Mesendoderm (in vitro differentiated cells): ENCODE measurements at regions not wholly inside any gene's neighbourhood (a gene's known extent, or its start where the extent isn't known, plus 50 kb on each side); places are given as distances from the start of the nearest gene placed in this dataset.

Source experiments
- DNase-seq: peaks from one replicate; pipeline ENCODE4 v3.0.0; 2013
- H2AK5ac ChIP-seq: 2 replicates; pipeline ENCODE4 v1.6.1; 2013; ENCODE audit warnings: low read length, inconsistent platforms
- H2BK120ac ChIP-seq: 2 replicates; pipeline ENCODE4 v1.6.1; 2013; ENCODE audit warnings: low read depth, mild to moderate bottlenecking, low read length, moderate library complexity, mixed read lengths
- H2BK15ac ChIP-seq: replicated peaks from 2 replicates; pipeline ENCODE4 v1.6.1; 2013; ENCODE audit warnings: low read depth, mild to moderate bottlenecking, moderate library complexity
- H2BK5ac ChIP-seq: 2 replicates; pipeline ENCODE4 v1.6.1; 2013; ENCODE audit warnings: low read length, inconsistent platforms
- H3K18ac ChIP-seq: 2 replicates; pipeline ENCODE4 v1.6.1; 2013; ENCODE audit warnings: mild to moderate bottlenecking, low read length, mixed read lengths
- H3K23ac ChIP-seq: one replicate; pipeline ENCODE4 v1.6.1; 2013; ENCODE audit warnings: low read length
- H3K27ac ChIP-seq: 2 replicates; pipeline ENCODE4 v1.5.1; 2013; ENCODE audit warnings: low read depth, mild to moderate bottlenecking, inconsistent platforms, low read length, moderate library complexity
- H3K27me3 ChIP-seq: 2 replicates; pipeline ENCODE4 v1.6.1; 2013; ENCODE audit warnings: low read length, control low read depth, mild to moderate bottlenecking, inconsistent platforms; ENCODE audit not compliant: insufficient read depth, poor library complexity
- H3K36me3 ChIP-seq: 2 replicates; pipeline ENCODE4 v1.6.1; 2013; ENCODE audit warnings: low read length, inconsistent platforms; ENCODE audit not compliant: control insufficient read depth, insufficient read depth
- H3K4ac ChIP-seq: one replicate; pipeline ENCODE4 v1.6.1; 2013; ENCODE audit warnings: low read depth, mild to moderate bottlenecking, low read length, moderate library complexity
- H3K4me1 ChIP-seq: 2 replicates; pipeline ENCODE4 v1.6.1; 2013; ENCODE audit warnings: low read depth, low read length, inconsistent platforms; ENCODE audit not compliant: control insufficient read depth
- H3K4me2 ChIP-seq: 2 replicates; pipeline ENCODE4 v1.6.1; 2013; ENCODE audit warnings: low read length
- H3K4me3 ChIP-seq: 2 replicates; pipeline ENCODE4 v1.5.1; 2013; ENCODE audit warnings: mild to moderate bottlenecking, low read length
- H3K56ac ChIP-seq: one replicate; pipeline ENCODE4 v1.6.1; 2013; ENCODE audit warnings: low read length
- H3K79me1 ChIP-seq: 2 replicates; pipeline ENCODE4 v1.6.1; 2013; ENCODE audit warnings: low read length, inconsistent platforms
- H3K79me2 ChIP-seq: 2 replicates; pipeline ENCODE4 v1.6.1; 2013; ENCODE audit warnings: mild to moderate bottlenecking, low read length; ENCODE audit not compliant: control insufficient read depth, insufficient read depth
- H3K9ac ChIP-seq: 2 replicates; pipeline ENCODE4 v1.6.1; 2013; ENCODE audit warnings: low read length, inconsistent platforms
- H4K5ac ChIP-seq: one replicate; pipeline ENCODE4 v1.6.1; 2013; ENCODE audit warnings: low read length
- H4K8ac ChIP-seq: one replicate; pipeline ENCODE4 v1.6.1; 2013; ENCODE audit warnings: low read depth, mild to moderate bottlenecking, control low read depth, low read length, moderate library complexity
- WGBS: extraction: QIAGEN DNeasy Blood & Tissue Kit; methylation state at CpG from one replicate; pipeline ENCODE4 v1.1.7; 2013; ENCODE audit warnings: low lambda C conversion rate, missing lambda C conversion rate; ENCODE audit not compliant: insufficient coverage; ENCODE audit errors: extremely low coverage; 5-methylcytosine and 5-hydroxymethylcytosine counted together

- no peak overlapping the region for H3K4ac ChIP-seq
- no peak overlapping the region for H4K8ac ChIP-seq
- no peak overlapping the region for H3K27ac ChIP-seq
- H3K4me1 ChIP-seq = no peaks in the 10 kb centered on the region
- H3K18ac ChIP-seq = no peak overlapping the region
- H2BK120ac ChIP-seq = no peak overlapping the region
- H3K4me2 ChIP-seq = no peak overlapping the region
- no CpG with 5 or more reads among the region's 2 CpGs for WGBS
- no peak for DNase-seq
- no peaks in the 10 kb centered on the region for H3K36me3 ChIP-seq
- no peak overlapping the region for H3K56ac ChIP-seq
- H2BK5ac ChIP-seq = no peak overlapping the region
- no peaks in the 10 kb centered on the region for H3K79me2 ChIP-seq
- no peak overlapping the region for H4K5ac ChIP-seq
- H3K4me3 ChIP-seq = no peak overlapping the region
- no peak overlapping the region for H2AK5ac ChIP-seq
- no peaks in the 10 kb centered on the region for H3K79me1 ChIP-seq
- no peak overlapping the region for H2BK15ac ChIP-seq
- no peak overlapping the region for H3K23ac ChIP-seq
- H3K9ac ChIP-seq = no peak overlapping the region
- H3K27me3 ChIP-seq = no peaks in the 10 kb centered on the region
These were observed 1358.5 kb downstream of the ROBO2 start for GRCh38 chr3:78398401-78398800.

DNA sequence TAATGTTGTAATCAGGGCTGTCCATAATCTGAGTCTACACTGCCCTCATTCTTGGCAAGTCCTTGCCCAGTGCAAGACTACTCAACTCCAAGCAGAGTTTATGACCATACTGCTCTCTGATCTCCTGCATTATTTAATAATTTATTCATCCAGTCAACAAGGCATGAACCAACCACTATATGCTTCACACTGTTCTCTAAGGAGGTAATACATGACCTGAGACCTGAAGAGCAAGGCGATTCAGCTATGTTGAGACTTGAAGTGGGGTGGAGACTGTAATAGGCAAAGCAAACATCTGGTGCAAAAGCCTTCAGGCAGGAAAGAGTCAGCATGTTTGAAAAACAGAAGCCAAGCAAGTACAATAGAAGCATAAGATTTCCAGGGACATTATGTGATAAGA lies 1362.8 kb downstream of the ROBO2 start:
- DNase-seq = no peak
- no peak overlapping the region for H3K18ac ChIP-seq
- no peak overlapping the region for H3K4me2 ChIP-seq
- H3K4me3 ChIP-seq = no peak overlapping the region
- H2BK120ac ChIP-seq = no peak overlapping the region
- no CpG with 5 or more reads among the region's 1 CpG for WGBS
- H2BK5ac ChIP-seq = no peak overlapping the region
- no peak overlapping the region for H2AK5ac ChIP-seq
- H3K56ac ChIP-seq = no peak overlapping the region
- no peak overlapping the region for H3K27ac ChIP-seq
- H3K23ac ChIP-seq = no peak overlapping the region
- H4K5ac ChIP-seq = no peak overlapping the region
- no peak overlapping the region for H2BK15ac ChIP-seq
- H3K79me1 ChIP-seq = no peaks in the 10 kb centered on the region
- no peak overlapping the region for H4K8ac ChIP-seq
- H3K4me1 ChIP-seq = no peaks in the 10 kb centered on the region
- H3K79me2 ChIP-seq = no peaks in the 10 kb centered on the region
- H3K4ac ChIP-seq = no peak overlapping the region
- H3K9ac ChIP-seq = no peak overlapping the region
- H3K27me3 ChIP-seq = no peaks in the 10 kb centered on the region
- H3K36me3 ChIP-seq = no peaks in the 10 kb centered on the region

DNA sequence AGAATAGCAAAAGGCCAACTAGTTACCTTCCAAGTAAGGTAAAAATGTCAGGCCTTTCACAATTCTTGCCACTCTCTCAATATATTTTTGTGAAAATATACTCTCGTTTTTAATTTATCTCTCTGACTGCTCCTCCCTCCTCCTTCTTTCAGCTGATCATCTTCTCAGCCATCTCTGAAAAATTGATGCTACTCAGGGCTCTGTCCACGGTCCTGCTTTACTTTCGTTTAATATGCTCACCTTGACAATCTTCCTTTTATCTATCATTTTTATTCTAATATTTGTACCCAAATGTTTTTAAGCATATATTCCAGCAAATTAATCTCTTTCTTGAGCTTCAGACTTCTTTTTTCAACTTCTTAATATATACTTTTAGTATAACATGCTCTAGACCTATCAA lies 1362.1 kb downstream of the ROBO1 start:
- H3K56ac ChIP-seq = no peak overlapping the region
- no peak overlapping the region for H2BK5ac ChIP-seq
- H3K4me1 ChIP-seq = no peaks in the 10 kb centered on the region
- H3K18ac ChIP-seq = no peak overlapping the region
- H4K5ac ChIP-seq = no peak overlapping the region
- H2BK15ac ChIP-seq = no peak overlapping the region
- no peak for DNase-seq
- no peak overlapping the region for H3K4me2 ChIP-seq
- no peaks in the 10 kb centered on the region for H3K36me3 ChIP-seq
- H3K4ac ChIP-seq = no peak overlapping the region
- whole genome bisulfite sequencing = no CpG with 5 or more reads among the region's 3 CpGs
- no peak overlapping the region for H3K27ac ChIP-seq
- H3K9ac ChIP-seq = no peak overlapping the region
- H3K23ac ChIP-seq = no peak overlapping the region
- H3K4me3 ChIP-seq = no peak overlapping the region
- H3K79me2 ChIP-seq = no peaks in the 10 kb centered on the region
- H4K8ac ChIP-seq = no peak overlapping the region
- H3K27me3 ChIP-seq = no peaks in the 10 kb centered on the region
- H2AK5ac ChIP-seq = no peak overlapping the region
- no peaks in the 10 kb centered on the region for H3K79me1 ChIP-seq
- no peak overlapping the region for H2BK120ac ChIP-seq

- H3K4ac ChIP-seq = no peak overlapping the region
- no CpG with 5 or more reads among the region's 2 CpGs for WGBS
- no peak for DNase-seq
- H3K27ac ChIP-seq = no peak overlapping the region
- H4K5ac ChIP-seq = no peak overlapping the region
- H2BK120ac ChIP-seq = no peak overlapping the region
- no peak overlapping the region for H2BK5ac ChIP-seq
- H3K4me1 ChIP-seq = no peaks in the 10 kb centered on the region
- H4K8ac ChIP-seq = no peak overlapping the region
- no peaks in the 10 kb centered on the region for H3K27me3 ChIP-seq
- no peak overlapping the region for H2AK5ac ChIP-seq
- no peak overlapping the region for H3K4me3 ChIP-seq
- no peak overlapping the region for H3K23ac ChIP-seq
- no peak overlapping the region for H3K18ac ChIP-seq
- no peaks in the 10 kb centered on the region for H3K36me3 ChIP-seq
- H3K56ac ChIP-seq = no peak overlapping the region
- no peak overlapping the region for H3K4me2 ChIP-seq
- H2BK15ac ChIP-seq = no peak overlapping the region
- no peak overlapping the region for H3K9ac ChIP-seq
- H3K79me1 ChIP-seq = no peaks in the 10 kb centered on the region
- H3K79me2 ChIP-seq = no peaks in the 10 kb centered on the region
These were observed 1361.4 kb downstream of the ROBO1 start for GRCh38 chr3:78406396-78406795.

DNA sequence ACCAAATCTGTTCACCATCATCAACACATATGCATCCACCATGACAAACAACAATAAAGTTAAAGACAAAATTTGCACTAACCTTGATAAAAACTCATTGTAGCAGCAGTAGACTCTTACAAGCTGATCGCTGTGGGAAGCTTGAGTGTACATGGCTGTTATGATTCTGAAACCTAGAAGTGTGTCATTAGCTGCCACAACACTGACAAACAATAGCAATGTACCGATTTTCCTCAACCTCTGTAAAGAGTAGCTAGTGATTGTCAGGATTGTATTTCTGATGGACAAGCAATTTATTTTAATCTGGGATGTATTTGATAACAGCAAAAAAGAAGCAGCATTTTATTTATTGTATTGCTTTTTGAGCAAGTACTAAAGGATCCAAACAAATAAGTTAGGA lies 1357.7 kb downstream of the ROBO1 start:
- Histone ChIP-seq H3K23ac (no peak overlapping the region), H3K4me3 (no peak overlapping the region), H3K4me1 (no peaks in the 10 kb centered on the region), H2BK15ac (no peak overlapping the region), H4K5ac (no peak overlapping the region), H3K36me3 (no peaks in the 10 kb centered on the region), H3K18ac (no peak overlapping the region), H3K4me2 (no peak overlapping the region), H4K8ac (no peak overlapping the region), H3K9ac (no peak overlapping the region), H3K79me1 (no peaks in the 10 kb centered on the region), H3K27ac (no peak overlapping the region), H3K56ac (no peak overlapping the region), H2AK5ac (no peak overlapping the region), H2BK120ac (no peak overlapping the region), H2BK5ac (no peak overlapping the region), H3K4ac (no peak overlapping the region), H3K79me2 (no peaks in the 10 kb centered on the region), H3K27me3 (no peaks in the 10 kb centered on the region)
- WGBS = no CpG with 5 or more reads among the region's 2 CpGs
- DNase-seq = no peak

DNA sequence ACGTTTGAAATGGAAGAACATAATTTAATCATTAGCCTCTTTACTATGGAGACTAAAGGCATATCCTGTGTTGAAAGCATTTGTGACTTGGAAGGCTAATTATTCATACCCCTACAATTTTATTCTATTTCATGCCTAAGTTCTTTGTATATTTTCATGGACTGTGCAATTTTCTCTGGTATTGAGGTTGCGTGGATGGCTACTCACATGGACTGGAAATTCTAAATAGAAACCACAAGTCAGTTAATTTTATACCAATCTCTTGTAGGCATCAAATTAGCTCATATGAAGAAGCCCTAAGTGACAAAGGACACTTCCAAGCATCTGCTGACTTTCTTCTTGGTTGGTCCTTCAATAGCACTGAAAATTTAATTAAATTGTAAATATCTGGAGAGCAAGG lies 1353.5 kb downstream of the ROBO1 start:
- Histone ChIP-seq H3K79me2 (no peaks in the 10 kb centered on the region), H3K9ac (no peak overlapping the region), H3K4ac (no peak overlapping the region), H3K36me3 (no peaks in the 10 kb centered on the region), H3K18ac (no peak overlapping the region), H2AK5ac (no peak overlapping the region), H3K27ac (no peak overlapping the region), H3K4me3 (no peak overlapping the region), H3K56ac (no peak overlapping the region), H3K27me3 (no peaks in the 10 kb centered on the region), H4K5ac (no peak overlapping the region), H2BK5ac (no peak overlapping the region), H3K23ac (no peak overlapping the region), H2BK15ac (no peak overlapping the region), H3K79me1 (no peaks in the 10 kb centered on the region), H2BK120ac (no peak overlapping the region), H3K4me1 (no peaks in the 10 kb centered on the region), H3K4me2 (no peak overlapping the region), H4K8ac (no peak overlapping the region)
- WGBS = no CpG with 5 or more reads among the region's 2 CpGs
- no peak for DNase-seq
